Cardiac septum (tissue), 1 donor: ENCODE measurements at regions not wholly inside any gene's neighbourhood (a gene's known extent, or its start where the extent isn't known, plus 50 kb on each side); places are given as distances from the start of the nearest gene placed in this dataset.

ENCODE experiments used
- DNase-seq: peaks from one replicate; pipeline ENCODE4 v3.0.0-alpha.2; 2020; ENCODE audit warnings: low spot score
- intact Hi-C: fragments of 100-400 bp; cut with DNase I; formaldehyde crosslinking; loops from one replicate; pipeline ENCODE4 v1.14.0; 2022
- donor health status: DM: no; HTN: no; CAD: no.

DNA sequence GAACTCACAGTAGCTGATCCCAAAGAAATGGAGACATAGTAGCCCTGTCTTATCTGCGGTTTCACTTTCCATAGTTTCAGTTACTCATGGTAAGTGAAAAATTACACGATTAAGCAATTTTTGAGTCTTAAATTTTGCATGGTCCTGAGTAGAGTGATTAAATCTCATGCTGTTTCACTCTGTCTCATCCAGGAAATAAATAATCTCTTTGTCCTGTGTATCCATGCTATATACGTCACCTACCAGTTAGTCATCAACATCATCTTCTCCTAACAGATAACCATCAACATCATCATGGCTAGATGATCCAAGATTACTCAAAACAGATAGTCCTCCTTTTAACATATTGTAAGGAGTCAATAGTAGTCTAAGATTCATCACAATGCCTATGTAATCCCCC lies 1589.3 kb downstream of the BRINP3 start:
- intact Hi-C loops: no loop called here
- DNase-seq: no peak

DNA sequence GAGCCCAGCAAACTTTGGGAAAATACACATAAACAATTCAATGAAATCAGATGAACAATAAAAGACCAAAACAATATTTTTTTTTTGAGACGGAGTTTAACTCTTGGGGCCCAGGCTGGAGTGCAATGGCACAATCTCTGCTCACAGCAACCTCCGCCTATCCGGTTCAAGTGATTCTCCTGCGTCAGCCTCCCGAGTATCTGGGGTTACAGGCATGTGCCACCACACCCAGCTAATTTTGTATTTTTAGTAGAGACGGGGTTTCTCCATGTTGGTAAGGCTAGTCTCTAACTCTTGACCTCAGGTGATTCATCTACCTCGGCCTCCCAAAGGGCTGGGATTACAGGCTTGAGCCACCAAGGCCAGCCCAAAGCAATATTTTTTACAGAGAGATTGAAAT lies 1588.5 kb downstream of the BRINP3 start:
- no peak for DNase-seq
- intact Hi-C loops: no loop called here

DNA sequence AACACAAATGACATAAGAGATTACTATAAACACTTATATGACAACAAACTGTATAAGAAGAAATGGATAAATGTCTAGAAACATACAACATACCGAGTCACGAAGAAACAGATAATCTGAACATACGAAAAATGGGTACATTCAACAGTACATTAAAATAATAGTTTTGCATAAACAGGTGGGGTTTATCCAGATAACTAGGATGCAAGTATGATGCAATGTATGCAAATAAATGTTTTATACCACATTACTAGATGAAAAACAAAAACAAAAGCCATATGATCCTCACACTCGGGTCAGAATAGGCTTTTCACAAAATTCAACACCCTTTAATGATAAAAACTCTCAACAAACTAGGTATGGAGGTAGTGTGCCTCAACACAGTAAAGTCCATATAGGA lies 1585.7 kb downstream of the BRINP3 start:
- no peak for DNase-seq
- intact Hi-C loops: no loop called here

DNA sequence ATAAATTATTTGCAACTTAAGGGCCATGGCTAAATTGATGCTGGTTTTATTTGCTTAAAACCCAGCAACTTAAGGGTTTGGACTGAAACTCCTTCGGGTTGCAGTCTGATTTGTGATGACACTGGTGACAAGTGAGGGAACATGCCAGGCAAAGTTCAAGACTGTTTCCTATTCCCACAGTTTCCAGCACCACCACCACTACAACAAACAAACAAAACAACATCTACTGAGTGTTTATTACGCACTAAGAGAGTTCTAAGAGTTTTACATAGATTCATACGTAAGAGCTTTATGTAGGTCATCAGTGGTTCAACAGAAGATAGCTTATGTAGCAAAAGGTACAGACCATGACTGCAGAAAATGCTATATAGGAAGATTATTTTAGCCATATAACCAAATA lies 1582.1 kb downstream of the BRINP3 start:
- intact Hi-C loops: no loop called here

DNA sequence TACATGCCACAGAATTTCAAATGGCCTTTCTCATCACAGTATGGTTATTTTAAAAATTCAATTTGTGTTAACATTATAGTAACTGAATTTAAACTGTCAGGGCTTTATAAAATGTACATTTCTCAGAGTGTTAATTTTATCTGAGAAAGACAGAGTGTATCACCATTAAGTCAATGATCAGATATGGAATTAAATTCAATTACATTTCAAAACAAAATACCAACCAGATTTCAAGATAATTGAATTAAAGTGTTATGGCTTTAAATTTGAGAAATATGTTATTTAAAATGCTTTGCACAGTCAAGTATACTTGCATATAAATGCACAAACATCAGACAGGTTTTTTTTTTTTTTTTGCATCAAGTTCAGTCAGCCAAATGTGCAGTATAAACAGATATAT lies 1574.4 kb downstream of the BRINP3 start:
- DNase-seq: no peak
- intact Hi-C loops: no loop called here

More for the DNA sequence above, 1582.1 kb downstream of the BRINP3 start:
- no peak for DNase-seq

DNA sequence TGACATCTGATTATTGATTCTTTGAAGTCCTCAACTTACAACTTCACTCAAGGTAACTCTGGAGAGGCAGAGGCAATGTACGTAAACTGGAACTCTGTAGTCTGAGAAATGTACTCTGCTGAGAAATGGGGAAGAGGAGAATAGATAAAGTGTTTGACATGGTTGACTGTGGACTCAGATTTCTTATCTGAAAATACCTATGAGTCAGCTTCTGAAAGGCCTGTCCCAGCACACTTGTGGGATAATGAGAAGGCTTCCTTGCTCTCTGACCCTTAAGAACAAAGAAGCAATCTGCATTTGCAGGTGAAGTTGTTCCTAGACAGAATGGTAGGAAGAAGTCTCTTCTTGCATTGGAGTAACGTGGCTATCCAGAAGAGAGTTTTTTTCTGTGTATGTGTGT lies 1573.5 kb downstream of the BRINP3 start:
- intact Hi-C loops: no loop called here
- DNase-seq: no peak

DNA sequence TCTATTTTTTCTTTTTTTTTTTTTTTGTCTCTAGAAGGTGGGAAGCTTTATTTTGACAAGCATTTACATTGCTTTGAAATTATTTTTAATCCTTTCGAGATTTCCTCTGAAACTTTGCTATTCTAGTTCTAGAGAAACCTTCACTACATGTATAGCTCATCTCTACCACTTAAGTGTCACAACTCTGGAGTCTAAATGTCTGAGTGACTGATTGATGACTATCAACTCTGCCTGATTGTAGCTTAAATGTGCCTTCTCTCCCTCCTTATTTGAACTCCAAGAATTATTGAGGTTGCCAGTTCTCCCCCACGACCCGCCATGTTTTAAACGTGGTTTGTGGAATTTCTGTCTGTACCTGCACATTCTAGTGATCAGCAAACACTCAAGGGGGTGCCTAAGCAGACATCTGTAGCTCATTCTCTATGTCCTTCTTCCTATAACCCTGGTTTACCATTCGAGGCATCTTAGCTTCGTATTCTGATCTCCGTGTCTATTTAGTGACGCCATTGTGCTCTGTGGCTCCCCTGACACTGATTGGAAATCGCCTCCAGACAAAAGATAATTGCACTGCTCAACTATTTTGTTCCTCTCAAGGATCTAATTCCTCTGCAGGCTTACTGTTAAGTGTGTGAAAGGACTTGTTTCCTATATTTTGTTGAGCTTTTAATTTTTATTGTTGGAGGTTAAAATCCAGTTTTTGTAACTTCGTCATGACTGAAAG lies 1570.6 kb downstream of the BRINP3 start:
- no peak for DNase-seq
- intact Hi-C loops: no loop called here

DNA sequence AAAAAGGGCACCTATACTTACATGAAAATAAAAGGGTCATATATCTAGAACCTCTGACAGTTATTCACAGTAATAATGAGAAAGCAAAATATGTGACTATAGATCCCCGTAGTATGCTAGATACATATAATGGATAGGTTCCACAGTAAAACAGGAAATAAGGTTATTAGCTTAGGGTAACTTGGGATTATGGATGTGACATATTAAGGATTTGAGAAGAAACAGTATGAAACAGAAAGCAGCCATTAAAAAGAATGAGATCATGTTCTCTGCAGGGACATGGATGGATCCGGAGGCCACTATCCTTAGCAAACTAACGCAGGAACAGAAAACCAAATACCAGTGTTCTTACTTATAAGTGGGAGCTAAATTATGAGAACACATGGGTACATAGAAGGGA lies 1547.3 kb downstream of the BRINP3 start:
- intact Hi-C loops: no loop called here
- DNase-seq: no peak

DNA sequence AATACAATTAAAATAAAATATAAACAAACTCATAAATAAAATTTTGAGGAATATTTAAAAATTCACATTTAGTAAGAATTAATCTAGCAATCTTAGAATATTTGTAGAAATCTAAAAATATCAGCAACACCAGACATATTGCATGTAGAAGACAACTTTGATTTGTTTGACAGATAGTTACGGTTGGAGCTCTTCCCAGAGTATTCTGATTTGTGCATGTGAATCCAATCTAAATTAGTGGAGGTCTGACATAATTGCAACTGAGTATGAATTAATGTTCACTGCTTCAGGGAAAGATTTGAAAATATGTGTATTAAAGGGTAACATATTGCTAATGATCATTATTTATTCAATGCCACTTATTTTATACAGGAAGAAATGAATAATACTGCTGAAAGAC lies 1546.2 kb downstream of the BRINP3 start:
- intact Hi-C loops: no loop called here
- DNase-seq: no peak

DNA sequence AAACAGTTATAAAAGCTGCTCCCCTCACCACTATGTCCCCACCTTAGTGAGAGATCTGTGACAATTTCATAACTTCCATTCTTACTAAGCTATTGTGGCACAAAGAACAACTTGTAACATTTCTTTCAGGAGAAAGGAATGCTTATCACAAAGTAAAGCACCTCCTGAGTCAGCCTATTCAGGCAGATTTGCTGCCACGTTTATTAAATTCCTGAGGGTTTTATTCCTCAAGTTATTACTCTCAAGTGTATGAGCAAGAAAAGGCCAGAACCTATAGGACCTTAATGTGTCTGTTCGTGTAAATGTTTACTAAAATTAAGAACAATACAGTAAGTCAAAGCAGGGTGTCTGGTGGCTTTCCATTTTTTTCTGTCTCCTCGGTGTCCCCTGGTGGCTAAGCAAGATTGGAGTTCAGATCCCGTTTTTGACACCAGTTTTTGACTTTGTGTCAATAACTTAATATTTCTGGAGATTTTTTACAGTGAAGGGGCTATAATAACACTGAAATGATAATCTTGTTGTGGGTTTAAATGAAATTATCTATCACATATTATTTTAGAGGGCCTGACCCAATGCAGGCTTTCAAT lies 1539.6 kb downstream of the BRINP3 start:
- intact Hi-C loops: no loop called here

DNA sequence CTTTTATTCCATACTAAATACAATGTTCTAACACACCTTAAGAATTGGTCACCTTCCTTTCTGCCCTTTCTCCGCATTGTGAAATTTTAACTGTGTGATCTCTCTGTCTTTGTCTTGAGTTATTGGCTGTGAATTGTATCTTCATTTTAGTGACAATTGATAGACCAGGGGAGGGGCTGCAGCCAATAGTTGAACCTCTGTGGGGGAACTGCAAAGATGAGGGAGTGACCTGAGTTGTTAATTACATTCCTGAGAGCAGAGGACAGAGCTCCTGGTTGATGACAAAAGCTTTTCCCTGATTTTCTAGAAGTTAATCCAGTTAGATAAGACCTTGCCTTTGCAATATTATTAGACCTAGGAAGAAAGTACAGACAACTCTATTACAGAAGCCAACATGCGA lies 1535.7 kb downstream of the BRINP3 start:
- intact Hi-C loops: no loop called here
- no peak for DNase-seq

More for the DNA sequence above, 1539.6 kb downstream of the BRINP3 start:
- no peak for DNase-seq

DNA sequence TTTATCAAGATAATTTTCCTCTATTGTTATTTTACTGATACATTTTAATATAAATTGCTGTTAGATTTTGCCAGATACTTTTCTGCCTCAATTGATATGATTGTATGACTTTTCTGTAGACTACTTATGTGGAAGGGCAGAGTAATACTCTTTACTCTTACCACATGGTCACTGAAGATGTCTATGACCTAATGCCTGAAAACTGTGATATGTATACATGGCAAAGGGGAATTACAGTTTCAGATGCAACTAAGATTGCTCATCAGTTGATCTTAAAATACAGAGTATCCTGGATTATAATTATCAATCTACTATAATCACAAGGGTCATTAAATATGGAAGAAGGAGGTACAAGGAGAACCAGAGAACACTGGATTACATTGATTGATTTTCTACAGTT lies 1528.0 kb downstream of the BRINP3 start:
- intact Hi-C loops: no loop called here
- no peak for DNase-seq

DNA sequence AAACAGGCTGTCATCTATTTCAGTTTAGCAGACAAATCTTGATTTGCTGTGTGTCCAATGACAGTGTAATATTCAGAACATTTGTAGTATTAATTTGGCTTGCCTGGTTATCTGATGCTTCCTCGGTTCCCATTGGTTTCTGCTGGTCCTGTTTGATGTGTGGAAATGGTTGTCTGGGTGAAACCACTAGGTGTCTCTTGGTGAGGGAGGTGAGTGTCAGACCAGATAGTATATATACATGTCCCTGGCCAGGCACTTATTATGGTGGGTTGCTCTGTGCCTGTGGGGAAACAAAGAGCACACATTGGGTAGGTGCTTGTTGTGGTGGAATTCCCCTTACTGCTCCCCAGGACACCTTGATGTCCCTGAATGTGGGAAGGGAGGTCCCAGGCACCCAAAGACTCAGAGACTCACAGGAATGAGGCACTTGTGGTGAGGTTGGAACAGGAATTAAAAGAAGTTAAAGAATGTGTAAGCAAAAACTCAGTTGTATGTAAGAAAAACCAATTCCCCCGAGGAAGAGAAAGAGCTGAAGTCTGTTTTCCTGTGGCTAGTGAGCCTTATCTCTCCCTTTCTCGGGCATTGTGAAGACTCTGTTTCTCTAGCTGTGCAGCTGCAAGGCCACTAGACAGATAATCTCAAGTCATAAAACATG lies 1519.1 kb downstream of the BRINP3 start:
- intact Hi-C loops: no loop called here
- DNase-seq: no peak

DNA sequence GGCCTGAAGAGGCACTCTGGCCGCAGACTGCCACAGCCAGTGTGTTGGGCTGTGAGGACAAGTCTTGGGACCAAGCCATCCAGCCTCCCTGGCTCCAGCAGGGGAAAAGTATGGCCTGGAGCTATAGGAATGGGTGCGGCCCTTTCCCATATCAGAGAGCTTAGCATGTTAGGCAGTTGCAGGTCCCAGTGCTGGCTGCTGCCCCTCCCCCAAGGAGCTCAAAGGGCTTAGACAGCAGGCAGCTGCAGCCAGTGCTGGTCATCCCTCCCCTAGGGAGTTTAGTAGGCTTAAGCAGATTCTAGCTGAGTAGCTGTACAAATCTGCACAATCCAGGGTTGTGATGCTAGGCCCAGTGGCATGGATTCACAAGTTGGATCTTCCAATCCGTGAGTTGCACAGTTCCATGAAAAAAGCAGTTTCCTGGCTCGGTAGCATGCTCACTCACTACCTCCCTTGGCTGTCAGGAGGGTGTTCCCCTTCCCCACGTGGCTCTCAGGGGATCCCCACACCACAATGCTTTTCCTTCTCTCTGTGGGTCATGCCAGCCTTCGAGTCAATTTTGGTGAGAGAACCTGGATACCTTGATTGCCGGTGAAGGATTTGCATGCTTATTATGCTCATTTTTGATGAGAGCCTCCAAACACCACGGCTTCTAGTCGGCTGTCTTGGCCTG lies 1490.8 kb downstream of the BRINP3 start:
- DNase-seq: no peak
- intact Hi-C loops: no loop called here

DNA sequence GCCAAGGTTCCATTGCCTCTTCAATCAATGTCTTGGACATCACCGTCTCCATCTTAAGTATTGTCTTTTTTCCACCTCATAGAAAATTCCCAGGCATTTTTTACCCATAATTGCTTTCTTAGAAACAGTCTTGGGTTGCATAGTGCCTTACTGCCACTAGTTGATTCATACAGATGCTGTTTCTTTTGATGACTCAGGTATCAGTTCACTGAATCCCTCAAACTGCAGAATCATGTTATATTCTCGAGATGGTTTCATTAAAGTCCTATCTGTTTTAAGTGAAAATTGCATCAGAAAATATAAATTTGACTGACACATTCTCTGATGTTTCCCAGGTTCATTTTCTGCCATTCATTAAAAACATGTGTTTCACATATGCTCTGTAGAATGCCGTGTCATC lies 1489.1 kb downstream of the BRINP3 start:
- intact Hi-C loops: no loop called here
- DNase-seq: no peak

DNA sequence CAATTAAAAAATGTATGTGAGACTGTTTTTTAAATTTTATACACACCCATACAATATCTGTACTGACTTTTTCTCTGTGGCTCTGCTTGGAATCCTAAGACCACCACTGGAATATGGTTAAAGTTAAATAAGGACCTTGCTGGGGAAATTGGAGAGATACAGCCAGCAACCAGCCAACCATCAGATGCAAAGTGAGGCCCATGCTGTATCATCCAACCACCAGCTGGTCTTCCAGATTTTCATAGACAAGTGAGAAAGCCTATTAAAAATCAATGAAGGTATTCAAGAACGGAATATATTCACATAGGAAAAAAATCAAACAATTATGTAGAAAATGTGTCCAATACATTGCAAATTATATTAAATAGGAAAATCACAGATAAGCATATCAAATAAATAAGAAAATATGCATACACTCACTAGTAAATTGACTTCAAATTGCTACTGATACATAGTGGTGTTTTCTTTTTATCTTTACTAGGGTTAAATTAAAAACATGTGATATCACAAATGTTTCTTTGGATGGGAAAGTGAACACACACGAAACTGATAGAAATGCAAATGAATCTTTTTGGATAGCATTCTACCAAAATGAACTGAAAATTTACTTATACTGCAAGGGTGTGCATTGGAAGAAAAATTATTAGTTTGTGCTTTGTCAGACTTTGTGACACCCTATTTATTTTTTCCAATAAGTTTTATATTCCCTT lies 1486.3 kb downstream of the BRINP3 start:
- no peak for DNase-seq
- intact Hi-C loops: no loop called here

DNA sequence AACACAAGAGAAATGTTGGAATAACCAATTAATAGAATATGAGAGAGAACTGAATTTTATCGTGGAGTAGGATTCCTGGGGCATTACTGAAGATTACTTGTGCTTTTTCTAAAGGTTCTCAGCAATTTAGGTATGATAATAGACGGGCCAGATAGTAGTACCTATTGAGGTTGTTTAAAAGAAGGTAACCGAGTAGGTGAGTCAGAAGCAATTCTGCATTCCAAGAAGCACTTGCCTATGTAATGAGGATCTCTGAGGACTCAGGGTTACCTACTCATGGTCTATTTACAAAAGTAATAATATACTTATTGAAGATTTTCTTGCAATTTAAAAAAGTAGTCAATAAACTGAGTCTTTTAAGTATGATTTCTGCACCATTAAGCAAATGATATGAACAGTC lies 1469.8 kb downstream of the BRINP3 start:
- intact Hi-C loops: no loop called here
- no peak for DNase-seq

DNA sequence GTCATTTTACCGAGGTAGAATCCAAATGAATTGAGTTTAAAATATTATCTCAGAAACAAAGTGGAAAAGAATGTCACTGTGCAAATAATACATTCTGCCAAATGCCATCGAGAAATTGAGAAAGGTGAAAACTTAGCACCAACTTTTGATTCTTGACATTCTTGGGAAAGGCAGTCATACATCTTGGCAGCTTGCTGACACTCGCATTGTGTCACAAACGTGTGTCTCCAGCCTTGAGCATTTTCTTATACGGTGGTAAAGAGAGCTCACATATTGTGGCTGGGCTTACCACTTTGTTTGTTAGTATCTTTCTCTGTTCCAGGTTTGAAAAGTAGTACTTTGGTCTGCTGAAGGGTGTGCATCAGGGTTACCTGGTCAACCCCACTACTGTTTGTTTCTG lies 1456.1 kb downstream of the BRINP3 start:
- no peak for DNase-seq
- intact Hi-C loops: no loop called here

DNA sequence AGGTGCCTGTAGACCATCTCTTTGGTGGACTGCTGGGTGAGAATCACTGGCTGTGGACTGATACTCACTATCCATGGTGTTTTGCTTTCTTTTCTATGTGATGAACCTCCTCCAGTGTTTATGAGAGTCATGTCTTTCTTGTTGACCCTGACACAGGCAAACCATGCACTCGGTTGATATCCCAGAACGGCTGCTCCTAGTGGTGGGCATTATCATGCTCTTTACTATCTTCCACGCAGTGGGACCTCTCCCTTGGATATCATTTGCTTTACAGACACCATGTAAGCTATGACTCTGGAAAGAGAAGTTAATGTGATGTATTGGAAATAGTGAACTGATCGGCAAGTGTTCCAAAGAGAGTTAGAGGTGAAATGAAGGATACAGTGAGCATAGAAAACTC lies 1455.6 kb downstream of the BRINP3 start:
- intact Hi-C loops: no loop called here
- DNase-seq: no peak

DNA sequence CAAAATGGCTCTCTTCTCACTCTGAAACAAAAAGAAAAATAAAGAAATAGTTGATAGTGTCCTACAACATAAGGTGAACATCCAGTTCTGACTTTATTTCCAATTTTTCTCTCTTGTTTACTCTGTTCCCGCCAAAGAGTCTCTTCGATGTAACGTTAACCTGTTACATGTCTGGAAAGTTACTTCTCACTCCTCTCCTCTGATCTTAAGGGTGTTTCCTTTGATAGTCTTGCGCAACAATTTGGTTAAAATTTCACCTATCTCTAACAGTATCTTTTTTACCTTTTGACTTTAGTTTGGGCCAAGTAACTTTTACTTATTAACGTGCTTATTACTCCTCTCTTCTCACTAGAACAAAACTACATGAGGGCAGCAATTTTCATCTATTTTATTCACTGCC lies 1450.2 kb downstream of the BRINP3 start:
- intact Hi-C loops: no loop called here
- no peak for DNase-seq
